GM18951 (cell line): ENCODE measurements at regions not wholly inside any gene's neighbourhood (a gene's known extent, or its start where the extent isn't known, plus 50 kb on each side); places are given as distances from the start of the nearest gene placed in this dataset.

Experiments
- POLR2A ChIP-seq: IDR thresholded peaks from 4 replicates; pipeline ENCODE4 v1.6.1; 2011; ENCODE audit warnings: mild to moderate bottlenecking; ENCODE audit not compliant: insufficient read length, insufficient read depth; ENCODE audit errors: extremely low read depth
- in situ Hi-C: fragments of 300-500 bp; cut with MboI; formaldehyde crosslinking; loops from one replicate; pipeline ENCODE4 v1.12.0; 2022; ENCODE audit warnings: low sequenced_read_pairs, mixed read lengths, inconsistent platforms; ENCODE audit not compliant: unreplicated experiment

GRCh38 chr5:28499766-28500290 is 1461.4 kb upstream of the CDH9 start:
- in situ Hi-C loops: no loop called here
- no peak for TF ChIP-seq POLR2A

- in situ Hi-C loops: no loop called here
- TF ChIP-seq POLR2A: no peak
Observed at GRCh38 chr5:28495876-28496275, 1457.5 kb upstream of the CDH9 start.

GRCh38 chr5:28493456-28493855 is 1455.1 kb upstream of the CDH9 start:
- TF ChIP-seq POLR2A: no peak
- in situ Hi-C loops: no loop called here

GRCh38 chr5:28488752-28489151 is 1450.4 kb upstream of the CDH9 start:
- TF ChIP-seq POLR2A: no peak
- in situ Hi-C loops: no loop called here

- TF ChIP-seq POLR2A: no peak
- in situ Hi-C loops: no loop called here
Observed at GRCh38 chr5:28483327-28484025, 1445.1 kb upstream of the CDH9 start.

GRCh38 chr5:28473531-28474107 is 1435.2 kb upstream of the CDH9 start:
- in situ Hi-C loops: no loop called here

GRCh38 chr5:28468166-28468565 is 1429.8 kb upstream of the CDH9 start:
- no peak for TF ChIP-seq POLR2A
- in situ Hi-C loops: no loop called here

More at GRCh38 chr5:28473531-28474107, 1435.2 kb upstream of the CDH9 start:
- TF ChIP-seq POLR2A: no peak

- TF ChIP-seq POLR2A: no peak
- in situ Hi-C loops: no loop called here
Observed at GRCh38 chr5:28463728-28464127, 1425.3 kb upstream of the CDH9 start.

GRCh38 chr5:28451483-28451882 is 1413.1 kb upstream of the CDH9 start:
- in situ Hi-C loops: no loop called here
- TF ChIP-seq POLR2A: no peak

GRCh38 chr5:28450997-28451396 is 1412.6 kb upstream of the CDH9 start:
- in situ Hi-C loops: no loop called here
- no peak for TF ChIP-seq POLR2A

- no peak for TF ChIP-seq POLR2A
- in situ Hi-C loops: no loop called here
Observed at GRCh38 chr5:28448791-28449190, 1410.4 kb upstream of the CDH9 start.

GRCh38 chr5:28430565-28431178 is 1392.3 kb upstream of the CDH9 start:
- in situ Hi-C loops: no loop called here
- TF ChIP-seq POLR2A: no peak

GRCh38 chr5:28421141-28421540 is 1382.8 kb upstream of the CDH9 start:
- TF ChIP-seq POLR2A: no peak
- in situ Hi-C loops: no loop called here

- TF ChIP-seq POLR2A: no peak
- in situ Hi-C loops: no loop called here
Observed at GRCh38 chr5:28415791-28416443, 1377.5 kb upstream of the CDH9 start.

- in situ Hi-C loops: no loop called here
- no peak for TF ChIP-seq POLR2A
Observed at GRCh38 chr5:28414619-28415018, 1376.2 kb upstream of the CDH9 start.
